Fibroblast of villous mesenchyme (primary cell): ENCODE measurements at regions not wholly inside any gene's neighbourhood (a gene's known extent, or its start where the extent isn't known, plus 50 kb on each side); places are given as distances from the start of the nearest gene placed in this dataset. TPM values are rescaled to one million over a fixed set of nuclear protein-coding genes. Genes with fewer than 3 reads are reported as not detected.

Experiments used
- DNase-seq: peaks from one replicate; pipeline ENCODE4 v3.0.0-alpha.2; 2010; ENCODE audit warnings: low read depth
- H3K4me3 ChIP-seq: 2 replicates; pipeline ENCODE4 v1.5.1; 2011; ENCODE audit warnings: low read depth, mild to moderate bottlenecking, low read length
- CTCF ChIP-seq: IDR thresholded peaks from 2 replicates; pipeline ENCODE4 v1.5.1; 2012; ENCODE audit warnings: low read depth, mild to moderate bottlenecking, low read length; ENCODE audit not compliant: insufficient read depth
- small RNA-seq: library from RNA; depleted of rRNA; stranded (forward); fragments of <200 nt; gene quantifications from one replicate; pipeline ENCODE3, GENCODE V24; 2012

GRCh38 chr15:98592136-98592535 is 56.2 kb upstream of the IGF1R start:
- no peak for TF ChIP-seq CTCF
- no peak for DNase-seq
- no peak overlapping the region for H3K4me3 ChIP-seq

GRCh38 chr15:98596131-98596530 is 52.2 kb upstream of the IGF1R start:
- no peak overlapping the region for H3K4me3 ChIP-seq
- TF ChIP-seq CTCF: no peak
- no peak for DNase-seq

- no peak overlapping the region for H3K4me3 ChIP-seq
- DNase-seq: no peak
- no peak for TF ChIP-seq CTCF
Measured at GRCh38 chr15:98596885-98597392, 51.4 kb upstream of the IGF1R start.

GRCh38 chr15:98597666-98598065 is 50.7 kb upstream of the IGF1R start:
- no peak for TF ChIP-seq CTCF
- H3K4me3 ChIP-seq: no peak overlapping the region
- DNase-seq: no peak

Small RNA genes lying in the stretch of these regions (small RNA-seq; reads per million reads assigned to genes)
- gene AC022523.2 (not detected), gene RF00026 (not detected), gene RNU6-1186P (not detected)
